ENCODE measurements at regions not wholly inside any gene's neighbourhood (a gene's known extent, or its start where the extent isn't known, plus 50 kb on each side); places are given as distances from the start of the nearest gene placed in this dataset.

GRCh38 chr7:155922067-155922816 is 110.0 kb upstream of the SHH start:
- ChIA-PET POLR2A (no interaction called here), CTCF (no interaction called here)
- H2AFZ ChIP-seq (ENCODE audit: low read depth, low read length), result no peak overlapping the region
- no peak for TF ChIP-seq MYC (IDR thresholded peaks at IDR 0.05; ENCODE audit: low read depth, low read length)
- dilution Hi-C loops (cut with MboI; ENCODE audit: extremely low pct_ligation_motif_present, low sequenced_read_pairs) (no loop called here), intact Hi-C loops (cut with micrococcal nuclease) (no loop called here)
- FAIRE-seq (no peak), DNase-seq (ENCODE audit: low read depth, low spot score) (no peak)
- no peaks in the 10 kb centered on the region for H3K27me3 ChIP-seq (ENCODE audit: control insufficient read depth in 2 of 2, insufficient read depth in 2 of 2, low read length in 2 of 2)
- no peak overlapping the region for H3K4me2 ChIP-seq (ENCODE audit: insufficient read depth, low read length)
- H3K4me1 ChIP-seq (ENCODE audit: control insufficient read depth, extremely low read depth, insufficient read depth, low read length), result peaks cover 2% of the 10 kb centered on the region
- no peaks in the 10 kb centered on the region for H3K79me2 ChIP-seq (ENCODE audit: control insufficient read depth, insufficient read depth, low read length)
- no TSS peak for BruUV-seq (replicated peaks)
- no peaks in the 10 kb centered on the region for H3K36me3 ChIP-seq (ENCODE audit: control insufficient read depth in 2 of 2, extremely low read depth in 1 of 2, insufficient read depth in 2 of 2, low read length in 2 of 2)
- H4K20me1 ChIP-seq (replicated peaks; ENCODE audit: control insufficient read depth, extremely low read depth, insufficient read depth, low read length), result no peaks in the 10 kb centered on the region
- H3K27ac ChIP-seq (ENCODE audit: insufficient read depth, low read depth, low read length), result no peak overlapping the region
- no peaks in the 10 kb centered on the region for H3K9me3 ChIP-seq (replicated peaks; ENCODE audit: control insufficient read depth, insufficient read depth, low read length)
- no peak overlapping the region for H3K9ac ChIP-seq (replicated peaks; ENCODE audit: extremely low read depth, insufficient read depth, low read length)
- H3K9me1 ChIP-seq (replicated peaks; ENCODE audit: control insufficient read depth, extremely low read depth, insufficient read depth, low read length), result no peaks in the 10 kb centered on the region
- H3K4me3 ChIP-seq (replicated peaks in 1 of 3; ENCODE audit: insufficient read depth in 1 of 3, low read depth in 1 of 3, low read length in 3 of 3), result no peak overlapping the region

- ChIA-PET POLR2A (no interaction called here), CTCF (no interaction called here)
- H3K4me1 ChIP-seq (ENCODE audit: control insufficient read depth, extremely low read depth, insufficient read depth, low read length), result peaks cover 2% of the 10 kb centered on the region
- intact Hi-C loops (cut with micrococcal nuclease) (no loop called here), dilution Hi-C loops (cut with MboI; ENCODE audit: extremely low pct_ligation_motif_present, low sequenced_read_pairs) (no loop called here)
- H3K9ac ChIP-seq (replicated peaks; ENCODE audit: extremely low read depth, insufficient read depth, low read length), result no peak overlapping the region
- no peak overlapping the region for H3K27ac ChIP-seq (ENCODE audit: insufficient read depth, low read depth, low read length)
- no peaks in the 10 kb centered on the region for H3K27me3 ChIP-seq (ENCODE audit: control insufficient read depth in 2 of 2, insufficient read depth in 2 of 2, low read length in 2 of 2)
- no peak overlapping the region for H3K4me3 ChIP-seq (replicated peaks in 1 of 3; ENCODE audit: insufficient read depth in 1 of 3, low read depth in 1 of 3, low read length in 3 of 3)
- no peaks in the 10 kb centered on the region for H3K9me1 ChIP-seq (replicated peaks; ENCODE audit: control insufficient read depth, extremely low read depth, insufficient read depth, low read length)
- no TSS peak for BruUV-seq (replicated peaks)
- no peak overlapping the region for H2AFZ ChIP-seq (ENCODE audit: low read depth, low read length)
- H3K9me3 ChIP-seq (replicated peaks; ENCODE audit: control insufficient read depth, insufficient read depth, low read length), result no peaks in the 10 kb centered on the region
- TF ChIP-seq FOS (IDR thresholded peaks at IDR 0.05; ENCODE audit: borderline replicate concordance, insufficient read depth, low read length), result no peak
- TF ChIP-seq JUN (IDR thresholded peaks at IDR 0.05; ENCODE audit: borderline replicate concordance, insufficient read depth, insufficient read length, low read depth), result no peak
- no peak for TF ChIP-seq GATA2 (IDR thresholded peaks at IDR 0.05; ENCODE audit: insufficient read depth, insufficient read length, low read depth, low read length)
- no peak for TF ChIP-seq POLR2AphosphoS5 (IDR thresholded peaks at IDR 0.05; ENCODE audit: insufficient read depth, low read depth, low read length)
- no peak for TF ChIP-seq MAX (IDR thresholded peaks at IDR 0.05; ENCODE audit: insufficient read depth, insufficient read length)
- TF ChIP-seq EZH2 (IDR thresholded peaks at IDR 0.05; ENCODE audit: borderline replicate concordance, low read depth, low read length, severe bottlenecking), result no peak
- TF ChIP-seq CTCF (IDR thresholded peaks at IDR 0.05; ENCODE audit: extremely low read depth in 1 of 2, insufficient read depth in 1 of 2, low read depth in 1 of 2, low read length in 2 of 2), result no peak
- TF ChIP-seq MYC (IDR thresholded peaks at IDR 0.05; ENCODE audit: low read depth, low read length), result no peak
- no peak for TF ChIP-seq POLR2A (IDR thresholded peaks at IDR 0.05; ENCODE audit: low read depth, low read length)
- FAIRE-seq, result no peak
- no peaks in the 10 kb centered on the region for H4K20me1 ChIP-seq (replicated peaks; ENCODE audit: control insufficient read depth, extremely low read depth, insufficient read depth, low read length)
- no peaks in the 10 kb centered on the region for H3K36me3 ChIP-seq (ENCODE audit: control insufficient read depth in 2 of 2, extremely low read depth in 1 of 2, insufficient read depth in 2 of 2, low read length in 2 of 2)
- no peak overlapping the region for H3K4me2 ChIP-seq (ENCODE audit: insufficient read depth, low read length)
- no peaks in the 10 kb centered on the region for H3K79me2 ChIP-seq (ENCODE audit: control insufficient read depth, insufficient read depth, low read length)
- DNase-seq (ENCODE audit: low read depth, low spot score), result no peak
Observed at GRCh38 chr7:155921804-155922066, 109.5 kb upstream of the SHH start.
